NCI-H1417 (cell line): ENCODE measurements at regions not wholly inside any gene's neighbourhood (a gene's known extent, or its start where the extent isn't known, plus 50 kb on each side); places are given as distances from the start of the nearest gene placed in this dataset.

ENCODE experiments used
- DNase-seq, 3 experiments: peaks; one replicate each; lab custom pipeline; 2025; lab: John Stamatoyannopoulos, UW

DNA sequence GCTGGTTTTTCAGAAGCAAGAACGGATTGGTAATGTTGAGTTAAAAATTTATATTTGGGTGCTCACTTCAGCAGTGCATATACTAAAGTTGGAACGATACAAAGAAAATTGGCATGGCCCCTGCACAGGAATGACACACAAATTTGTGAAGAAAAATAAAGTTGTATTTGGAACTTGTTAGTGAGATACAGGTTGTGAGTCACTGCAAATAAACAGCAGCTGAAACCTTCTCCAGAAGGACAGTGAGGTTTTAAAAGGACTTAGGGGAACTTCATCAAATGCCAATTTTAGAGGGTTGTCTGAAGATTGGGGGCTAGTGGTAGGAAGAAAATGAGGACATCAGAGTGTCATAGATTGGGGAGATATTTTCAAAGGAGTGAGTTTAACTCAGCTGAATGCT is 79.7 kb upstream of the ELOVL6 start:
- no peak for DNase-seq

DNA sequence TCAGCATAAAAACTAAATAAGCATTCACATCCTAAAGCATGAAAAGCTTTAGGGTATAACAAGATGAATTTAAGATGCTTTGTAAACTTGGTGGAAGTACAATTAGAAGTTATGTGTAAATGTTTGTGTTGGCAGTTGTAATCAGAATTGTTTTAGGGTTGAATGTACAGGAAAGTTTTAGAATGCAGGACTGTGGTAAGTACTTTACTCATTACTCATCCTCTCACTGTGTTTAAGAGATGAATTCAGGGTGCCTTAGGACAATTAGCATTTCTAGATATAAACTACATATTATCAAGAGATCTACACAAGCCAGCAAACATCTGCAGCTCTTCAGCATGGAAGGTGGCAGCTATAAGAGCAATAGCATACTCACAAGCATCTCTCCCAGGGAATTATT is 77.5 kb upstream of the ELOVL6 start:
- no peak for DNase-seq

DNA sequence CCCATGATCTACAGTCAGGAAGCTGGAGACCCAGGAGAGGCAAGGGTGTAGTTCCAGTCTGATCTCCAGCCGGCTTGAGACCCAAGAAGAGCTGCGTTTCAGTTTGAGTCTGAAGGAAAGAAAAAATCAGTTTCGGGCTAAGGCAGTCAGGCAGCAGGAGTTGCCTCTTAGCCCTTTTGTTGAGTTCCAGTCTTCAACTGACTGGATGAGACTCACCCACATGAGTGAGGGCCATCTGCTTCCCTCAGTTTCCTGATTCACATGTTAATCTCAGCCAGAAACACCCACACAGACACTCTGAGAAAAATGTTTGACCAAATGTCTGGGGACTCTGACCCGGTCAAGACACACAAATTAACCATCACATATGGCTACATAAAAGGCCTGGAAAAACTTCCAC is 73.6 kb upstream of the ELOVL6 start:
- no peak for DNase-seq

DNA sequence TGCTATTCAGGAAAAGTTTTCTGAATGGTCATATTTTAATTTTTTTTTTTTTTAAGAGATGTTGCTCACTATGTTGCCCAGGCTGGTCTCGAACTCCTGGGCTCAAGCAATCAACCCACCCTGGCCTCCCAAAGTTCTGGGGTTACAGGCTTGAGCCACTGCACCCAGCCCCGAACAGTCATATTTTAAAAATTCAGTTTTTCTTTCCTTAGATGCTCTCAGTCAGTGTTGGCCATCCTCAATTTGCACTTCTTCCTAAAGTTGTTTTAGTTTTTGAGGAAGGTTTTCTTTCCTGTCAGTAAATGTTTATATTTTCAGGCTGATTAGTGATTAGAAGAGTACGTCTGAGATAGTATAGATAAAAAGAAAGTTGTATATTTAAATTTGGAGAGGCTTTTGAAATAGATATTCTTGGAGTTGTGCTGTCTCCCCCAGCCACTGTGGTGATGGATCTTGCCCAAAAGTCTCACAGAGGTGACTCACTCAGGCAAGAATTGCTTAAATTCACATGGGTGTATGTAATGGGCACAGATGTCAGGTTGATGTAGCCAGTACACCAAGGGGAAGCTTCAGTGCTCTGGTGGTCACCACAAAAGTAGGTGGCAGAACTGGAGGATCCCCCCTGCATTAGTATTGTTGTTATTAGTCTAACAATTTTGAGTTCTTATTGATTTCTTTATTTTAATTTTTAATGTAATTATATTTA is 72.2 kb upstream of the ELOVL6 start:
- no peak for DNase-seq

DNA sequence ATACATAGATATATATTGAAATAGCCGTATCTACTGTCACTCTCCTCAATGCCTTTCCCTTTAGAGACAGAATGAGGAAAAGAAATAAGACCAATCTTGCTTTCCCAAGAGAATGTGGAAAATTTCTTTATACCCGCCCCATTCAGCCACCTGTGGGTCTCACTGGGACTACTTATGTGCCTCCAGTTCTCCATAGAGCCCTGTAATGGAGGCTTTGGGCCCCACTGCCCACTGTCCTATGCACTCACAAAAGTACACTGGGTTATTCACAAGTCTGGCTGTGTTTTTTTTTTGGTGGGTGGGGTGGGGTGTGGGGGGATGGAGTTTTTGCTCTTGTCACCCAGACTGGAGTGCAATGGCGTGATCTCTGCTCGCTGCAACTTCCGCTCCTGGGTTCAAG is 70.4 kb upstream of the ELOVL6 start:
- no peak for DNase-seq

DNA sequence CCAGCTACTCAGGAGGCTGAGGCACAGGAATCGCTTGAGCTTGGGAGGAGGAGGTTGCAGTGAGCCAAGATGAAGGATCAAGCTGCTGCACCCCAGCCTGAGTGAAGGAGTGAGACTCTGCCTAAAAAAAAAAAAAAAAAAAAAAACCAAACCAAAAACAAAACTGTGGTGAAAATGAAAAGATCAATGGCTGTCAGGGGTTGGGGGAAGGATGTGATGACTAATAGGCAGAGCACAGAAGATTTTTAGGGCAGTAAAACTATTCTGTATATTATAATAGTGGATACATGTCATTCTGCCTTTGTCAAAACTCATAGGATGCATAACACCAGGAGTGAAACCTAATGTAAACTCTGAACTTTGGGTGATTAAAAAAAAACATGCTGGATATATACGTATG is 69.9 kb upstream of the ELOVL6 start:
- DNase-seq = no peak

DNA sequence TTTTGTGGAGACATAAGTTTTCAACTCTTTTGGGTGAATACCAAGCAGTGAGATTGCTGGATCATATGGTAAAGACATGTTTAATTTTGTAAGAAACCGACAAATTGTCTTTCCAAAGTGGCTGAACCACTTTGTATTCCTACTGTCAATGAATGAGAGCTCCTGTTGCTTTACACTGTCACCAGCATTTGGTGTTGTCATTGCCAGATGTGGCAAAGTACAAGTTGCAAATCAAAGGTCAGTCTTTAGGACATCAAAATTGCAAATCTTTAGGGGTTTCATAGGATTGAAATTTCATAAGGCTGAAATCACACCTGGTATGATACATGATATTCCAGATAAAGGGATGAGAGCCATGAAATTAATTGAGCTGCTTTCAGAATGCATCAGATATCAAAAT is 67.7 kb upstream of the ELOVL6 start:
- DNase-seq = no peak

DNA sequence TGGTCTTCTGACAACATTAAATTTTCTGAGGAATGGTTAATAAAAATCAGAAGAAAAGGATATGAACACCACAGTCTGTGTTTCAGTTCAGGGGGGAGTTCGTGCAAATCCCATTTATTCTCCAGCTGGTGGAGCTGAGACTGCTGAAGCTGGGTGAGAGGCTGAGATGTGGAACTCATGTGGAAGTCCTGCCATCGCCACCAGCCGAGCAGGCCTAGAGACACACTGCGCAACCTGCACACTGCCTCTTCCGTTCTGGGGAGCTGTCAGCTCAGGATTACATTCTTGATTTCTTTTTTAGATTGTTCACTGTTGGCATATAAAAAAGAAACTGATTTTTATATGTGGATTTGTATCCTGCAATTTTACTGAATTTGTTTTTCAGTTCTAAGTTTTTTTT is 66.6 kb upstream of the ELOVL6 start:
- no peak for DNase-seq

DNA sequence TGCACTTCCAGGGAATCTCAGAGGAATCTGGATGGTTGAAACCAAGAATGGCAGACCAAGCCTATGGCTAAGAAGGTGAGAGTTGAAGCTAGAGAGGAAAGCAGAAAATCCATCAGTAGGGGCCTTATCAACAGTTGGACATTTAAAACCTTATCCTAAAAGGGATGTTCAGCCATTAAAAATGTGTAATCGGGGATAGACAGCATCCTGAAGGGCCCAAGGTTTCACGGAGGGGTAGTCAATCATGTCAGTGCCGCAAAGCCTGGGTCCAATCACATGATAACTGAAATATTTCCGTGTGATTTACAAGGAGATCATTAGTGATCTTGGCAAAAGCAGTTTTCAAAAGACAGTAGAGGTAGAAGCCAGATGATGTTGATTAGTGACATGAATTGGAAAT is 61.9 kb upstream of the ELOVL6 start:
- DNase-seq = no peak

DNA sequence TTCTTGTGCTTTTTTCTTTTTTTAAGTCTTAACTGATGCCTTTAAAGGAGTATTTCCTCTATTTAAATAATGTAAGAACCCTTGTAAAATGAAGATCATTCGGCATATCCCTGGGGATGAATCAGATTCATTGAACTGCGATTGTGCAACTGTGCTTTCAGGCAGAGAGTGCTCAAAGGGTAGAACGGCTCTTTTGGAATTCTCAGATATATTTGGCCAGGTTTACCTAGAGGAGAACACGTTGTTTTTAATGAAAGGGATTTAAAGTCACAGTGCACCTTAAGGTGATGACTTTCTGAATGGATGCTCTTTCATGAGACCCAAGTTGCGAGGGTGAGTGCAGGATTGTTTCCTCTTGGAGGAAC is 51.6 kb upstream of the ELOVL6 start:
- DNase-seq = no peak

DNA sequence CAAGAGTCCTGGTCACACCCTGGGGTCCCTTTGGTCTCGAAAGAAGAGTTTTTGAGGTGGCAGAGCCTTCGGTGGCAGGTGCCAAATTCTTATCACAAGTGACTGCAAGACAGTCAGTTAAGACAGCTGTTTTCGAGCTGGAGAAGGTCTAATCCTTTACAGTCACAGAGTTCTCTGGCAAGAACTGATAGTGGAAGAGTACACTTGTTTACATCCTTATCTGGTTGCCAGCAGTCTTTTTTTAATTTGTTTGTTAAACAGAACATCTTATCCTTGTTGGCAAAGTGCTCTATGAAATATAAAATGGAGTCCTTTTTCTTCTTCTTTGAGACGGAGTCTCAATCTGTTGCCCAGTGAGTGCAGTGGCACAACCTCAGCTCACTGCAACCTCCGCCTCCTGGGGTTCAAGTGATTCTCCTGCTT is 50.4 kb upstream of the ELOVL6 start:
- no peak for DNase-seq
